T-cell (primary cell): ENCODE measurements at regions not wholly inside any gene's neighbourhood (a gene's known extent, or its start where the extent isn't known, plus 50 kb on each side); places are given as distances from the start of the nearest gene placed in this dataset.

Experiments used
- ATAC-seq, 4 experiments: fragments of 200-7000 bp in 3 of 4; fragments of 150-1000 bp in 1 of 4; cut with Tn5 transposase; replicated peaks in 1 of 4; 1 replicate in 3 of 4; 2 replicates in 1 of 4; pipeline ENCODE4 v1.10.0; 2021; ENCODE audit warnings: moderate library complexity in 3 of 4, mild to moderate bottlenecking in 2 of 4, moderate number of reproducible peaks in 1 of 4
- CTCF ChIA-PET, 2 donors: fragments of 300-600 bp; sonication (Branson Sonifier 250); formaldehyde crosslinking; loops; one replicate each; lab custom pipeline; 2022; ENCODE audit warnings: antibody characterized with exemption in 2 of 2; lab: Charles Lee
- POLR2A ChIA-PET, 2 donors: fragments of 300-600 bp; sonication (Branson Sonifier 250); formaldehyde crosslinking; loops; one replicate each; lab custom pipeline; 2022; ENCODE audit warnings: antibody characterized with exemption in 2 of 2; lab: Charles Lee
- DNase-seq, 35 experiments: peaks; one replicate each; pipeline versions ENCODE4 v3.0.0 to v3.0.0-alpha.2; 2013 to 2023
- H3K27ac ChIP-seq: one replicate; pipeline ENCODE4 v1.5.1; 2013; ENCODE audit warnings: low read length
- H3K27me3 ChIP-seq, 2 experiments: replicated peaks in 1 of 2; 1 replicate in 1 of 2; 2 replicates in 1 of 2; pipeline versions ENCODE4 v1.6.1 to v1.7.0; 2013; ENCODE audit warnings: low read length in 1 of 2, mixed read lengths in 1 of 2; ENCODE audit not compliant: control insufficient read depth in 2 of 2, insufficient read depth in 2 of 2; ENCODE audit errors: extremely low read depth in 1 of 2
- H3K36me3 ChIP-seq, 2 donors: 1 replicate in 1 of 2; 2 replicates in 1 of 2; pipeline versions ENCODE4 v1.6.1 to v1.7.0; 2013; ENCODE audit warnings: low read length in 1 of 2; ENCODE audit not compliant: control insufficient read depth in 2 of 2, insufficient read depth in 1 of 2; ENCODE audit errors: extremely low read depth in 1 of 2
- H3K4me1 ChIP-seq, 2 experiments: 1 replicate in 1 of 2; 2 replicates in 1 of 2; pipeline versions ENCODE4 v1.6.1 to v1.7.0; 2013; ENCODE audit warnings: low read length in 2 of 2, mixed read lengths in 1 of 2; ENCODE audit not compliant: insufficient read depth in 2 of 2, control insufficient read depth in 1 of 2; ENCODE audit errors: extremely low read depth in 1 of 2
- H3K4me3 ChIP-seq, 2 donors: 1 replicate in 1 of 2; 2 replicates in 1 of 2; pipeline versions ENCODE4 v1.5.1 to v1.7.0; 2013; ENCODE audit warnings: mild to moderate bottlenecking in 2 of 2, low read length in 1 of 2, moderate library complexity in 1 of 2; ENCODE audit not compliant: control insufficient read depth in 1 of 2; ENCODE audit errors: extremely low read depth in 1 of 2
- H3K9me3 ChIP-seq: 2 replicates; pipeline ENCODE4 v1.7.0; 2013
- H3K27ac Mint-ChIP-seq, 2 donors: one replicate each; pipeline ENCODE4 v1.8.0; 2020 to 2021; ENCODE audit warnings: mild to moderate bottlenecking in 2 of 2, mixed read lengths in 2 of 2
- H3K27me3 Mint-ChIP-seq, 2 donors: one replicate each; pipeline ENCODE4 v1.8.0; 2021 to 2022; ENCODE audit warnings: mixed read lengths in 2 of 2
- H3K36me3 Mint-ChIP-seq: one replicate; pipeline ENCODE4 v1.8.0; 2021; ENCODE audit warnings: mixed read lengths
- H3K4me1 Mint-ChIP-seq, 3 donors: one replicate each; pipeline ENCODE4 v1.8.0; 2020 to 2022; ENCODE audit warnings: mixed read lengths in 3 of 3, mild to moderate bottlenecking in 1 of 3
- H3K4me3 Mint-ChIP-seq, 3 donors: one replicate each; pipeline ENCODE4 v1.8.0; 2020 to 2022; ENCODE audit warnings: mild to moderate bottlenecking in 3 of 3, mixed read lengths in 3 of 3, moderate library complexity in 3 of 3
- H3K9me3 Mint-ChIP-seq, 3 donors: one replicate each; pipeline ENCODE4 v1.8.0; 2020 to 2022; ENCODE audit warnings: mixed read lengths in 3 of 3
- WGBS: methylation state at CpG from one replicate; pipeline ENCODE4 v1.1.5; 2013; ENCODE audit warnings: missing lambda C conversion rate; ENCODE audit not compliant: insufficient coverage; 5-methylcytosine and 5-hydroxymethylcytosine counted together

DNA sequence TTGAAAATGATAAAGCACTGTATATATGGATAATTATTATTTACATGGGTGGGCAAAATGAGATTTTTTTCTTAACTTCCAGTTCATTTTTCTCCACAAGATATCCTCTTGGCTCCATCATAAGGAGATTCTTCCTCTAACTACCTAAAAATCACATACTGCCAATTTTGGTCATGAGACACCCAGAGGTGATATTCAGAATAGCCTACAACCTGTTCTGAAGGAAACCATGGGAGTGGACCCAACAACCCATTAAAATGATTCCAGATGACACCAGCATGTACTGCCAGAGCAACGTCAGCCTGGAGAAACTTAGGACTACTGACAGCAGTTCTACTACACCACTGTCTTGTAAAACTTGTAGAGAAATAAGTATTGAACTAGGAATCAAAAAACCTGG lies 136.3 kb upstream of the TMPO start:
- Mint-ChIP-seq H3K4me1 (no peaks in the 10 kb centered on the region), H3K9me3 (no peaks in the 10 kb centered on the region), H3K27ac (no peak overlapping the region), H3K36me3 (no peaks in the 10 kb centered on the region), H3K27me3 (peaks cover 10 to 31% of the 10 kb centered on the region in 2 donors), H3K4me3 (no peak overlapping the region)
- ChIA-PET POLR2A (no interaction called here), CTCF (no interaction called here)
- Histone ChIP-seq H3K27ac (no peak overlapping the region), H3K36me3 (no peaks in the 10 kb centered on the region), H3K4me1 (no peaks in the 10 kb centered on the region), H3K9me3 (no peaks in the 10 kb centered on the region), H3K27me3 (peaks cover 2% of the 10 kb centered on the region in 2 experiments), H3K4me3 (no peak overlapping the region)
- ATAC-seq = no peak
- no CpG with 5 or more reads among the region's 1 CpG for WGBS
- DNase-seq = no peak

DNA sequence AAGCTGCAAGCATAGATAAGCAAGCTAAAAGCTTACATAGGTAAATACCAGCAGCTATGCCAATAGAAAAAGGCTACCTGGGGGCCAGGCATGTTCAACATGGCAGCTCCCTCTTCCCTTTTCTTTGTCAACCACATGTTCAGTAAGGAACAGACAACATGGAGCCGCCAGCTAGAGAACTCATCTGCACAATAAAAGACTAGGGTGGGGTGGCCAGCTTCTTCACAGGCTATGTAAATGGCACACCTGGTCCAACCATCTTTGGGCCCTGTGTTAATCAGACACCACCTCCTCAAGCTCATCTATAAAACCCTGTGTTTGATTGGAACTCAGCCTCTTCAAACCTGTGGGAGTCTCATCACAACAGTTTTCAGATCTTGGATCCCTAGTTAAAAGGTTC lies 129.7 kb upstream of the TMPO start:
- ATAC-seq = no peak
- no peak for DNase-seq
- Histone ChIP-seq H3K4me1 (no peaks in the 10 kb centered on the region), H3K27ac (no peak overlapping the region), H3K36me3 (no peaks in the 10 kb centered on the region), H3K4me3 (no peak overlapping the region), H3K9me3 (no peaks in the 10 kb centered on the region), H3K27me3 (peaks cover 0 to 3% of the 10 kb centered on the region in 2 experiments)
- POLR2A ChIA-PET = no interaction called here
- Mint-ChIP-seq H3K4me3 (no peak overlapping the region), H3K27me3 (peaks cover 10 to 12% of the 10 kb centered on the region in 2 donors), H3K9me3 (no peaks in the 10 kb centered on the region), H3K27ac (no peak overlapping the region), H3K4me1 (no peaks in the 10 kb centered on the region), H3K36me3 (no peaks in the 10 kb centered on the region)
- CTCF ChIA-PET = interaction anchor here in 1 of 2 donors (0.6 kb wide), 1 partner anchor 189 kb away, joined by 6 read pairs; no protein-coding TSS in a partner anchor
- WGBS = 67% methylated on average over 1 of the region's 1 CpG

DNA sequence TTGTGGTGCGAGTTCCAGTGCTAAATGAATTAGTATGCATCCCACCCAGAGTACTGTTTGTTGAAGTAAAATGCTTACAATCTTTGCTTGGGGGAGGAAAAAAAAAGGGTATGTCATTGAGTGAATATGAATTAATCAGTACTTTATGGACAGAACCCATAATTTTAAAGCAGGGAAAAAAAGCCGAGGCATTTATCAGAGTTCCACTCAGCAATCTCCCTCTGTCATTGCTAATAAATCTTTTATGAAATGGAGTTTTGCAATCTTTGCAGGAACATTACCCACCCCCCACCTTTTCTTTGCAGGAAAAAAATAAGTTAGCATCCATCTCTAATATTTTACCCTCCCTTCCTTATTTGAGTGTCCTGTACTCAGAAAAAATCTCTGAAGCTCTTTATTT lies 127.9 kb upstream of the TMPO start:
- Histone ChIP-seq H3K4me1 (no peaks in the 10 kb centered on the region), H3K9me3 (no peaks in the 10 kb centered on the region), H3K4me3 (no peak overlapping the region), H3K27me3 (peaks cover 0 to 3% of the 10 kb centered on the region in 2 experiments), H3K27ac (no peak overlapping the region), H3K36me3 (no peaks in the 10 kb centered on the region)
- Mint-ChIP-seq H3K36me3 (no peaks in the 10 kb centered on the region), H3K9me3 (no peaks in the 10 kb centered on the region), H3K27ac (no peak overlapping the region), H3K4me3 (no peak overlapping the region), H3K4me1 (no peaks in the 10 kb centered on the region), H3K27me3 (peaks cover 10 to 12% of the 10 kb centered on the region in 2 donors)
- 100% methylated on average over 1 of the region's 2 CpGs for WGBS
- ATAC-seq (no peak), DNase-seq (no peak)
- POLR2A ChIA-PET = no interaction called here
- CTCF ChIA-PET = interaction anchor here in 1 of 2 donors (0.9 kb wide), 1 partner anchor 1675 kb away, joined by 3 read pairs; no protein-coding TSS in a partner anchor

DNA sequence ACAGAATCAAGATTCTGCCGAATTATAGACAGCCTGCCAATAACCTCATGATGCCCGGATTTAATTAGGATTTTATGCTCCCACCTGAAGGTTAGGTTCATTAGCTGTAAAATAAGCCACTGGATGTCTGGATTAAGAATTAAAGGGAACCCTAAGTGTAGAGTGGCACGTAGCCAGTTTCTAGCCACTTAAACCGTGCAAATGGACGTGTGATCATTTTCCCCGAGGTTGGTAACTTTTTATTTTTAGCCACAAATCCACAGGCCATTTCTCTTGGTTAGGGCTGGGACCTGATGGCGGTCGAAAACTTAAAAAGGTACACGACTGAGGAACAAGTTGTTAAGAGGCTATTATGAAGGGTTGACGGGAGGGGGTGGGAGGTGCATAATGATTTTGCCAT lies 127.3 kb upstream of the TMPO start:
- no peak for ATAC-seq
- Mint-ChIP-seq H3K4me3 (no peak overlapping the region), H3K27ac (no peak overlapping the region), H3K27me3 (peaks cover 10 to 12% of the 10 kb centered on the region in 2 donors), H3K4me1 (no peaks in the 10 kb centered on the region), H3K36me3 (no peaks in the 10 kb centered on the region), H3K9me3 (no peaks in the 10 kb centered on the region)
- H3K4me1 ChIP-seq = no peaks in the 10 kb centered on the region
- peaks cover 0 to 3% of the 10 kb centered on the region in 2 experiments for H3K27me3 ChIP-seq
- POLR2A ChIA-PET = interaction anchor here in 1 of 2 donors (0.6 kb wide), 1 partner anchor 12 kb away, joined by 3 read pairs; no protein-coding TSS in a partner anchor
- no peaks in the 10 kb centered on the region for H3K9me3 ChIP-seq
- DNase-seq = no peak
- H3K4me3 ChIP-seq = no peak overlapping the region
- H3K27ac ChIP-seq = no peak overlapping the region
- H3K36me3 ChIP-seq = no peaks in the 10 kb centered on the region
- WGBS = 60% methylated on average over 1 of the region's 10 CpGs
- CTCF ChIA-PET = interaction anchor here in 1 of 2 donors (0.9 kb wide), 1 partner anchor 1675 kb away, joined by 3 read pairs; no protein-coding TSS in a partner anchor

DNA sequence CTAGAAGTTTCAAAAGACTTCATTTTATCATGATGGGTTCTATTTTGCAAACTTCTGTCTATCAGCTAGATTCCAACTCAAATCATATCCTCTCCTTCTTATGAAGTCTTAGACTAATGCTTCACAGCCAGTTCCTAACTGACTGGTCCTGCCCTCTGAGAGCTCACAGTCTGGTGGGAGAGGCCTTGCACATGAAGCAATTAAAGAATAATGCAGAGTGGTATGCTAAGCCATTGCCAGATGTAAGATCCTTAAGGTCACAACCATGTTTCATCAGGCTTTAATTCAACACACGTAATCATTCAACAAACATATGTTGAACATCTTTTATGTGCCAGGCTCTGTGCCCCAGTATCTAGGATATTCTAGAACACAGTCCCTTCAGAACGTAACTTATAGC lies 125.8 kb upstream of the TMPO start:
- no peak overlapping the region for H3K4me3 ChIP-seq
- H3K27ac Mint-ChIP-seq = no peak overlapping the region
- H3K9me3 ChIP-seq = no peaks in the 10 kb centered on the region
- H3K9me3 Mint-ChIP-seq = no peaks in the 10 kb centered on the region
- ATAC-seq (no peak), DNase-seq (no peak)
- WGBS = no CpG with 5 or more reads among the region's 2 CpGs
- H3K4me3 Mint-ChIP-seq = no peak overlapping the region
- H3K27ac ChIP-seq = no peak overlapping the region
- H3K36me3 ChIP-seq = no peaks in the 10 kb centered on the region
- no peaks in the 10 kb centered on the region for H3K4me1 ChIP-seq
- CTCF ChIA-PET = interaction anchor here in 1 of 2 donors (0.7 kb wide), 1 partner anchor 382 kb away, joined by 3 read pairs; no protein-coding TSS in a partner anchor
- POLR2A ChIA-PET = interaction anchor here in 1 of 2 donors (0.6 kb wide), 1 partner anchor 1250 kb away, joined by 3 read pairs; no protein-coding TSS in a partner anchor
- no peaks in the 10 kb centered on the region for H3K4me1 Mint-ChIP-seq
- peaks cover 0 to 3% of the 10 kb centered on the region in 2 experiments for H3K27me3 ChIP-seq
- no peaks in the 10 kb centered on the region for H3K36me3 Mint-ChIP-seq
- H3K27me3 Mint-ChIP-seq = peaks cover 10 to 12% of the 10 kb centered on the region in 2 donors

DNA sequence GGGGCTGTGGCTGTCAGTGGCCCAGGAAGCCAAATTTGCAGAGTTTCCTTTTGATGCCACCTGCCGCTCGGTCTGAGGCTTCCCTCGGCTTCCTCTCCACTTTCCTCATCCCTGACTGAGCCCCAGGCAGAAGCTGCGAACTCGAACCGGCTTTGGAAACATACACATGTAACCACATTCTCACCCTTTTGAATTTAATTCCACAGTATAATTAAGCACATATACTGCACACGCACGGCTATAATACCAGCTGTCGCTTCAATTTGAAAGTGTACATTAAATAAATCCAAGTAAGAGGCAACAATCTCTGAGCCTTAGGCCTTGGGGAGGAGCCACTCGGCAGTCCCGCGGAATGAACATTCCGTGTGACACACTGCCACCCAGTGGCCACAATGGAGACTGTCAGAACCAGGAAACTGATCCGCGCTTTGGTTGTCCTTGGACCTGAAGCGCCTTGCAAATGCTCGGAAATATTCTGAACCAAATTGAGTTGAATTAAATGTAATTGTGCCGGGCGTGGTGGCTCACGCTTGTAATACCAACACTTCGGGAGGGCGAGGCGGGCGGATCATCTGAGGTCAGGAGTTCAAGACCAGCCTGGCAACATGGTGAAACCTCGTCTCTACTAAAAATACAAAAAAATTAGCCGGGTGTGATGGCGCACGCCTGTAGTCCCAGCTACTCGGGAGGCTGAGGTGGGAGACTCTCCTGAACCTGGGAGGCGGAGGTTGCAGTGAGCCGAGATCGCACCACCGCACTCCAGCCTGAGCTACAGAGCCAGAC lies 117.9 kb upstream of the TMPO start:
- Mint-ChIP-seq H3K27me3 (no peaks in the 10 kb centered on the region), H3K9me3 (no peaks in the 10 kb centered on the region), H3K4me3 (peak overlapping the region; percentile 70 to 82 (median 80)), H3K4me1 (peaks cover 16 to 28% (median 24%) of the 10 kb centered on the region in 3 donors), H3K27ac (peak overlapping the region; percentile 81 to 87), H3K36me3 (no peaks in the 10 kb centered on the region)
- ChIA-PET CTCF (interaction anchor here (0.8 to 1.8 kb wide), 4 partner anchors 96 to 1821 kb away, joined by 3 to 7 read pairs (median 4); no protein-coding TSS in a partner anchor), POLR2A (interaction anchor here in 1 of 2 donors (0.5 kb wide), 1 partner anchor 246 kb away, joined by 3 read pairs; no protein-coding TSS in a partner anchor)
- no peaks in the 10 kb centered on the region for H3K27me3 ChIP-seq
- peak overlapping the region; percentile 43 to 62 for H3K4me3 ChIP-seq
- ATAC-seq (peak; percentile 84 to 94 (median 89)), DNase-seq (peak; percentile 61 to 89 (median 75))
- H3K4me1 ChIP-seq = peaks cover 0 to 15% of the 10 kb centered on the region in 2 experiments
- H3K36me3 ChIP-seq = no peaks in the 10 kb centered on the region
- H3K9me3 ChIP-seq = no peaks in the 10 kb centered on the region
- WGBS = 18% methylated on average over 21 of the region's 33 CpGs
- H3K27ac ChIP-seq = peak overlapping the region; percentile 49
